SKM-1 (cell line): ENCODE measurements at regions not wholly inside any gene's neighbourhood (a gene's known extent, or its start where the extent isn't known, plus 50 kb on each side); places are given as distances from the start of the nearest gene placed in this dataset.
"Not testable (repeated sequence)": the region's sequence is repeated elsewhere in the genome, so short reads cannot be mapped to it uniquely, and the experiment has no call there.

Experiments
- DNase-seq: peaks from one replicate; lab custom pipeline; 2025; ENCODE audit not compliant: unreplicated experiment; lab: John Stamatoyannopoulos, UW

- no peak for DNase-seq
Observed at GRCh38 chr6:63477422-63478040, 94.7 kb upstream of the LOC128125822 start.

GRCh38 chr6:63478734-63479133 lies 93.5 kb upstream of the LOC128125822 start:
- no peak for DNase-seq

GRCh38 chr6:63486196-63486595 lies 86.1 kb upstream of the LOC128125822 start:
- DNase-seq, result no peak

GRCh38 chr6:63487103-63487813 lies 85.0 kb upstream of the LOC128125822 start:
- no peak for DNase-seq

- DNase-seq, result no peak
Observed at GRCh38 chr6:63491119-63491518, 81.2 kb upstream of the LOC128125822 start.

- DNase-seq, result no peak
Observed at GRCh38 chr6:63492476-63492875, 79.8 kb upstream of the LOC128125822 start.

- DNase-seq, result no peak
Observed at GRCh38 chr6:63493557-63493956, 78.7 kb upstream of the LOC128125822 start.

- DNase-seq, result no peak
Observed at GRCh38 chr6:63496361-63496804, 75.9 kb upstream of the LOC128125822 start.

- no peak for DNase-seq
Observed at GRCh38 chr6:63502156-63502555, 70.1 kb upstream of the LOC128125822 start.

GRCh38 chr6:63503199-63503598 lies 69.1 kb upstream of the LOC128125822 start:
- DNase-seq, result no peak

GRCh38 chr6:63504777-63505384 lies 67.4 kb upstream of the LOC128125822 start:
- DNase-seq, result no peak

- DNase-seq, result no peak
Observed at GRCh38 chr6:63507096-63507495, 65.2 kb upstream of the LOC128125822 start.

GRCh38 chr6:63509652-63510352 lies 62.5 kb upstream of the LOC128125822 start:
- no peak for DNase-seq

- no peak for DNase-seq
Observed at GRCh38 chr6:63510353-63510686, 62.0 kb upstream of the LOC128125822 start.

- DNase-seq, result no peak
Observed at GRCh38 chr6:63510849-63511248, 61.4 kb upstream of the LOC128125822 start.

GRCh38 chr6:63514488-63515173 lies 57.6 kb upstream of the LOC128125822 start:
- DNase-seq, result no peak

GRCh38 chr6:63515227-63515626 lies 57.1 kb upstream of the LOC128125822 start:
- DNase-seq, result not testable (repeated sequence)

GRCh38 chr6:63516186-63516944 lies 55.9 kb upstream of the LOC128125822 start:
- DNase-seq, result no peak

- no peak for DNase-seq
Observed at GRCh38 chr6:63517221-63517620, 55.1 kb upstream of the LOC128125822 start.

GRCh38 chr6:63521475-63522210 lies 50.6 kb upstream of the LOC128125822 start:
- DNase-seq, result no peak
